GM21515 (cell line): ENCODE measurements at regions not wholly inside any gene's neighbourhood (a gene's known extent, or its start where the extent isn't known, plus 50 kb on each side); places are given as distances from the start of the nearest gene placed in this dataset.
"Not testable (repeated sequence)": the region's sequence is repeated elsewhere in the genome, so short reads cannot be mapped to it uniquely, and the experiment has no call there.

Experiments
- ATAC-seq: cut with Tn5 transposase; IDR thresholded peaks from one replicate; pipeline ENCODE4 v1.9.1; 2021; ENCODE audit not compliant: unreplicated experiment

- no peak for ATAC-seq
Observed at GRCh38 chr6:164741938-164742451, 567.4 kb downstream of the C6orf118 start.

- not testable (repeated sequence) for ATAC-seq
Observed at GRCh38 chr6:164736090-164736489, 573.3 kb downstream of the C6orf118 start.

GRCh38 chr6:164731539-164731938, 577.9 kb downstream of the C6orf118 start:
- ATAC-seq = no peak

GRCh38 chr6:164721460-164721859, 587.9 kb downstream of the C6orf118 start:
- no peak for ATAC-seq

GRCh38 chr6:164700497-164700896, 608.9 kb downstream of the C6orf118 start:
- ATAC-seq = no peak

- ATAC-seq = no peak
Observed at GRCh38 chr6:164695896-164696295, 613.5 kb downstream of the C6orf118 start.

GRCh38 chr6:164694386-164694785, 615.0 kb downstream of the C6orf118 start:
- ATAC-seq = no peak

GRCh38 chr6:164693944-164694343, 615.5 kb downstream of the C6orf118 start:
- no peak for ATAC-seq

GRCh38 chr6:164692772-164693510, 616.5 kb downstream of the C6orf118 start:
- no peak for ATAC-seq

GRCh38 chr6:164690702-164691500, 618.5 kb downstream of the C6orf118 start:
- ATAC-seq = no peak

- ATAC-seq = no peak
Observed at GRCh38 chr6:164690241-164690640, 619.2 kb downstream of the C6orf118 start.

GRCh38 chr6:164665328-164665727, 644.1 kb downstream of the C6orf118 start:
- ATAC-seq = no peak

- no peak for ATAC-seq
Observed at GRCh38 chr6:164663634-164664033, 645.8 kb downstream of the C6orf118 start.

GRCh38 chr6:164661716-164662115, 647.7 kb downstream of the C6orf118 start:
- no peak for ATAC-seq

GRCh38 chr6:164660781-164661180, 648.6 kb downstream of the C6orf118 start:
- no peak for ATAC-seq

GRCh38 chr6:164640956-164641355, 668.4 kb downstream of the C6orf118 start:
- no peak for ATAC-seq

- no peak for ATAC-seq
Observed at GRCh38 chr6:164628302-164628931, 681.0 kb downstream of the C6orf118 start.

- ATAC-seq = no peak
Observed at GRCh38 chr6:164616917-164617524, 692.4 kb downstream of the C6orf118 start.

GRCh38 chr6:164612751-164613150, 696.7 kb downstream of the C6orf118 start:
- no peak for ATAC-seq

GRCh38 chr6:164610859-164611258, 698.5 kb downstream of the C6orf118 start:
- not testable (repeated sequence) for ATAC-seq

GRCh38 chr6:164602415-164602814, 707.0 kb downstream of the C6orf118 start:
- ATAC-seq = not testable (repeated sequence)
